ENCODE measurements at regions not wholly inside any gene's neighbourhood (a gene's known extent, or its start where the extent isn't known, plus 50 kb on each side); places are given as distances from the start of the nearest gene placed in this dataset.

GRCh38 chr13:83325125-83325853 is 557.0 kb downstream of the SLITRK1 start:
- no peak for TF ChIP-seq CTCF (IDR thresholded peaks at IDR 0.05; ENCODE audit: low read depth, low read length, missing control alignments)
- peak; percentile 29 for DNase-seq (ENCODE audit: extremely low read depth, low read depth)
- no peak overlapping the region for H3K4me3 ChIP-seq (replicated peaks; ENCODE audit: low read depth, low read length)

GRCh38 chr13:83311886-83312577 is 570.2 kb downstream of the SLITRK1 start:
- TF ChIP-seq CTCF (IDR thresholded peaks at IDR 0.05; ENCODE audit: low read depth, low read length, missing control alignments) = no peak
- H3K4me3 ChIP-seq (replicated peaks; ENCODE audit: low read depth, low read length) = no peak overlapping the region
- DNase-seq (ENCODE audit: extremely low read depth, low read depth) = no peak

GRCh38 chr13:83298617-83299016 is 583.7 kb downstream of the SLITRK1 start:
- H3K4me3 ChIP-seq (replicated peaks; ENCODE audit: low read depth, low read length) = no peak overlapping the region
- no peak for TF ChIP-seq CTCF (IDR thresholded peaks at IDR 0.05; ENCODE audit: low read depth, low read length, missing control alignments)
- no peak for DNase-seq (ENCODE audit: extremely low read depth, low read depth)

GRCh38 chr13:83297586-83298290 is 584.5 kb downstream of the SLITRK1 start:
- no peak overlapping the region for H3K4me3 ChIP-seq (replicated peaks; ENCODE audit: low read depth, low read length)
- DNase-seq (ENCODE audit: extremely low read depth, low read depth) = no peak
- no peak for TF ChIP-seq CTCF (IDR thresholded peaks at IDR 0.05; ENCODE audit: low read depth, low read length, missing control alignments)

GRCh38 chr13:83295686-83296085 is 586.6 kb downstream of the SLITRK1 start:
- DNase-seq (ENCODE audit: extremely low read depth, low read depth) = no peak
- no peak overlapping the region for H3K4me3 ChIP-seq (replicated peaks; ENCODE audit: low read depth, low read length)
- no peak for TF ChIP-seq CTCF (IDR thresholded peaks at IDR 0.05; ENCODE audit: low read depth, low read length, missing control alignments)

GRCh38 chr13:83286737-83287136 is 595.5 kb downstream of the SLITRK1 start:
- DNase-seq (ENCODE audit: extremely low read depth, low read depth) = peak; percentile 22
- H3K4me3 ChIP-seq (replicated peaks; ENCODE audit: low read depth, low read length) = no peak overlapping the region
- TF ChIP-seq CTCF (IDR thresholded peaks at IDR 0.05; ENCODE audit: low read depth, low read length, missing control alignments) = no peak
